ENCODE measurements at regions not wholly inside any gene's neighbourhood (a gene's known extent, or its start where the extent isn't known, plus 50 kb on each side); places are given as distances from the start of the nearest gene placed in this dataset.

- ChIA-PET POLR2A (interaction anchor here (1.0 kb wide), 1 partner anchor 9 kb away, joined by 3 read pairs; no protein-coding TSS in a partner anchor), CTCF (interaction anchor here (0.7 to 1.9 kb wide), 3 partner anchors 9 to 49 kb away, joined by 3 to 6 read pairs (median 5); no protein-coding TSS in a partner anchor)
- DNase-seq (ENCODE audit: extremely low spot score) = peak; percentile 46
- no peak for TF ChIP-seq SUZ12 (IDR thresholded peaks at IDR 0.05)
- peak; percentile 100 for TF ChIP-seq ZNF384 (IDR thresholded peaks at IDR 0.05)
Observed at GRCh38 chrX:115949900-115950822, 220.4 kb upstream of the AGTR2 start.

- TF ChIP-seq PKNOX1 (IDR thresholded peaks at IDR 0.05) (peak; percentile 81), BHLHE40 (IDR thresholded peaks at IDR 0.05; ENCODE audit: borderline replicate concordance) (no peak)
- CTCF ChIA-PET = interaction anchor here (0.9 to 1.0 kb wide), 2 partner anchors 11 to 16 kb away, joined by 3 to 4 read pairs; no protein-coding TSS in a partner anchor
- POLR2A ChIA-PET = no interaction called here
- DNase-seq (ENCODE audit: extremely low spot score) = no peak
Observed at GRCh38 chrX:115952417-115953092, 218.0 kb upstream of the AGTR2 start.

DNA sequence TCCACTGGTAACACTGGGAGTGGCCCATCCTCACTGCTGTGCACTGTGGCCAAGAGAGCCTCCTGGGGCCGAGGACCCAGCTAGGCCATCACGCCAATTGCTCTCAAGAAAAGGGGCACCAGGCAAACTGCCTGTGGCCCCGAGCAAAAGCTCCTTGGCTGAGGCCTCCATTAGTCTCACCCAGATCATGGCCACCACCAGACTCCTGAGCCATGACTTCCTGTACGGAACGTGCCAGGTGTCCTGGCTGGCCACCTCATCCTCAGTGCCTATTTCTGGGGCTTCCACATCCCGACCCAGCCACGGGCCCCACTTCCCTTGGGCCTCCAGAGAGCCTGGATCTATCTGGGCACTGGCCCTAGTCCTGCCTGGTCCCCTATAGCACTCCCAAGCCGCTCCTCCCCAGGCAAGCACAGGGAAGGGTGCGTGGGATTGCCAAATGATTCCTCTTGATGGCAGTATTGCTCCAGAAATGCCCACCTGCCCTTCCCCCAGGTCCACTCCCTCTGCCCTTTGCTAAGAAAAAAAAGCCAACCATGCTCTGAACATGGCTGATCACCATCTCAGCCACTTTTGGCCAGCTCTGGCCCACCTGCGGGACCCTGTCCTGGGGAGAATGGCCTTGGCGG, 212.6 kb upstream of the AGTR2 start:
- POLR2A ChIA-PET = no interaction called here
- no peak for TF ChIP-seq FOXA1 (IDR thresholded peaks at IDR 0.05)
- no peak for TF ChIP-seq LEF1 (IDR thresholded peaks at IDR 0.05; ENCODE audit: borderline replicate concordance)
- peak; percentile 100 for TF ChIP-seq ZNF384 (IDR thresholded peaks at IDR 0.05)
- CTCF ChIA-PET = no interaction called here
- peak; percentile 53 for DNase-seq (ENCODE audit: extremely low spot score)

- CTCF ChIA-PET = interaction anchor here (0.6 kb wide), 1 partner anchor 232 kb away, joined by 3 read pairs; no protein-coding TSS in a partner anchor
- TF ChIP-seq ZNF384 (IDR thresholded peaks at IDR 0.05) (0 out of 2 replicates have a peak, but pooled peaks have one; percentile 5), FOXA1 (IDR thresholded peaks at IDR 0.05) (no peak)
- no peak for DNase-seq (ENCODE audit: extremely low spot score)
- POLR2A ChIA-PET = no interaction called here
Observed at GRCh38 chrX:115958687-115959359, 211.7 kb upstream of the AGTR2 start.

DNA sequence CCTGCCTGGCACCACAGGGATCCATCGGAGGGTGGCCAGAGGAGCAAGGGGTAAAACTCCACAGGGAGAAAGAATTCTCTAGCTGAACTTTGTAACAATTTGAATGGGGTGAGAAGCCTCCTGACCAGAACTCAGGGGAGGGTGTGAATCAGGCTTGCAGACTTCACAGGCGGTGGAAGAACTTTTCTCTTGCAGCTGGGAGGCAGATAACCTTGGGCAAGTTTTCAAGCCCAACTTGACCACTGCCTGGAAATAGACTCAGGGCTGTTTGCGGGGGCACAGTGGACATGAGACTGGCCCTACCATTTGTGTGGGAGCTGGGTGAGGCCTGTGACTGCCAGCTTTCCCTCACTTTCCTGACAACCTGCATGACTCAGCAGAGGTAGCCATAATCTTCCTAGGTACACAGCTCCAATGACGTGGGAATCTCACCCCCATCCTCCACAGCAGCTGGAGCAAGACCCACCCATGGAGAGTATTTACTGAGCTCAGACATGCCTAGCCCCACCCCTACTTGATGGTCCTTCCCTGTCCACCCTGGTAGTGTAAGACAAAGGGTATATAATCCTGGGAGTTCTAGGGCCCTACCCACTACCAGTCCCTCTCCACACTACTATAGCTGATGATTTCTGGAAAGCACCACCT, 210.0 kb upstream of the AGTR2 start:
- no peak for TF ChIP-seq FOXK2 (IDR thresholded peaks at IDR 0.05)
- TF ChIP-seq ARNT (IDR thresholded peaks at IDR 0.05) = no peak
- no peak for TF ChIP-seq ELF4 (IDR thresholded peaks at IDR 0.05)
- no peak for TF ChIP-seq SUZ12 (IDR thresholded peaks at IDR 0.05)
- no peak for TF ChIP-seq CTBP1 (IDR thresholded peaks at IDR 0.05; ENCODE audit: borderline replicate concordance)
- no peak for TF ChIP-seq L3MBTL2 (conservative IDR thresholded peaks at IDR 0.05)
- TF ChIP-seq LEF1 (IDR thresholded peaks at IDR 0.05; ENCODE audit: borderline replicate concordance) = no peak
- no peak for TF ChIP-seq BHLHE40 (IDR thresholded peaks at IDR 0.05; ENCODE audit: borderline replicate concordance)
- no peak for TF ChIP-seq NFRKB (IDR thresholded peaks at IDR 0.05)
- TF ChIP-seq HDGF (IDR thresholded peaks at IDR 0.05; ENCODE audit: borderline replicate concordance) = no peak
- TF ChIP-seq FOXM1 (IDR thresholded peaks at IDR 0.05; ENCODE audit: borderline replicate concordance) = no peak
- TF ChIP-seq SP1 (IDR thresholded peaks at IDR 0.05) = no peak
- no peak for TF ChIP-seq FOXA1 (IDR thresholded peaks at IDR 0.05)
- TF ChIP-seq PKNOX1 (IDR thresholded peaks at IDR 0.05) = no peak
- CTCF ChIA-PET = no interaction called here
- POLR2A ChIA-PET = no interaction called here
- DNase-seq (ENCODE audit: extremely low spot score) = no peak

DNA sequence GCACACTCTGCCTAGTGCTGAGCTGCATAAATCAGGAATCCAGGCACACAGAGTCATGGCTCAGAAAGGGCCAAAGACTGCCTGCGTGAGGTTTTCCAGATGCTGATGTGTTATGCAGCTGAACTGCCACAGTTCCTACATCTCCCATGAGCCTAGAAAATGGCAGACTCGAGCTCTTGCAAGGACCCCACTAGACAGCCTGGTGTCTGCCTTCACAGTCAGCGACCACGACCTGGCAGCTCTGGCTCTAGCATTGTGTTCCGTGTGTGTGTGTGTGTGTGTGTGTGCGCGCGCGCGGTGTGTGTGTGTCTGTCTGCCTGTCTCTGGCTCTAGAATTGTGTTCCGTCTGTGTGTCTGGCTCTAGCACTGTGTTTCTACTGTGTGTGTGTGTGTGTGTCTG, 203.6 kb upstream of the AGTR2 start:
- DNase-seq (ENCODE audit: extremely low spot score) = no peak
- TF ChIP-seq L3MBTL2 (conservative IDR thresholded peaks at IDR 0.05) (no peak), ARNT (IDR thresholded peaks at IDR 0.05) (no peak), FOXA1 (IDR thresholded peaks at IDR 0.05) (no peak), BHLHE40 (IDR thresholded peaks at IDR 0.05; ENCODE audit: borderline replicate concordance) (no peak), TARDBP (IDR thresholded peaks at IDR 0.05) (no peak), HDGF (IDR thresholded peaks at IDR 0.05; ENCODE audit: borderline replicate concordance) (no peak), SP1 (IDR thresholded peaks at IDR 0.05) (no peak), PKNOX1 (IDR thresholded peaks at IDR 0.05) (no peak), NFRKB (IDR thresholded peaks at IDR 0.05) (no peak), ELF4 (IDR thresholded peaks at IDR 0.05) (no peak), ZNF384 (IDR thresholded peaks at IDR 0.05) (no peak), CTBP1 (IDR thresholded peaks at IDR 0.05; ENCODE audit: borderline replicate concordance) (no peak), FOXK2 (IDR thresholded peaks at IDR 0.05) (no peak), SUZ12 (IDR thresholded peaks at IDR 0.05) (no peak)
- ChIA-PET CTCF (no interaction called here), POLR2A (no interaction called here)
